ENCODE measurements at regions not wholly inside any gene's neighbourhood (a gene's known extent, or its start where the extent isn't known, plus 50 kb on each side); places are given as distances from the start of the nearest gene placed in this dataset.

GRCh38 chrX:40855411-40855810 lies 120.1 kb upstream of the MED14 start:
- DNase-seq (ENCODE audit: low read depth in 1 of 2, low spot score in 2 of 2) (no peak), FAIRE-seq (peak; percentile 19)
- no peaks in the 10 kb centered on the region for H3K79me1 ChIP-seq (ENCODE audit: low read depth, low read length)
- H2BK120ac ChIP-seq (replicated peaks; ENCODE audit: low read depth, low read length): peak overlapping the region; percentile 92
- H4K8ac ChIP-seq (ENCODE audit: extremely low read depth, insufficient read depth, low read length): no peak overlapping the region
- H2AK5ac ChIP-seq (ENCODE audit: low read depth, low read length): no peak overlapping the region
- no peaks in the 10 kb centered on the region for H3K36me3 ChIP-seq (ENCODE audit: control insufficient read depth in 2 of 4, insufficient read depth in 4 of 4, low read length in 3 of 4)
- no peak overlapping the region for H3K56ac ChIP-seq (replicated peaks; ENCODE audit: insufficient read length, low read depth, low read length)
- H3K4me3 ChIP-seq (ENCODE audit: extremely low read depth in 1 of 4, insufficient read depth in 2 of 4, low read depth in 3 of 4, low read length in 4 of 4): no peak overlapping the region
- H3K27me3 ChIP-seq (replicated peaks in 1 of 4; ENCODE audit: control insufficient read depth in 3 of 4, extremely low read depth in 1 of 4, insufficient read depth in 3 of 4, low read length in 3 of 4): no peaks in the 10 kb centered on the region
- H2AFZ ChIP-seq (ENCODE audit: low read length): no peak overlapping the region
- no peaks in the 10 kb centered on the region for H4K20me1 ChIP-seq (replicated peaks in 1 of 2; ENCODE audit: control insufficient read depth in 1 of 2, insufficient read depth in 2 of 2, low read length in 2 of 2)
- peaks cover 0 to 10% (median 4%) of the 10 kb centered on the region in 4 experiments; a peak in 3 of 7 replicates for H3K4me1 ChIP-seq (replicated peaks in 1 of 4; ENCODE audit: control insufficient read depth in 3 of 4, insufficient read depth in 4 of 4, low read length in 3 of 4)
- peak overlapping the region; percentile 79; the same call in 1 of the 2 replicates for H2BK5ac ChIP-seq (ENCODE audit: low read depth, low read length)
- H3K14ac ChIP-seq (ENCODE audit: insufficient read length): no peak overlapping the region
- H3K4me2 ChIP-seq (ENCODE audit: insufficient read depth in 1 of 2, low read depth in 2 of 2, low read length in 2 of 2): no peak overlapping the region
- no peak overlapping the region for H3K23ac ChIP-seq (ENCODE audit: insufficient read length)
- H4K91ac ChIP-seq (replicated peaks; ENCODE audit: insufficient read length, low read length): peak overlapping the region; percentile 79
- no peaks in the 10 kb centered on the region for H3K79me2 ChIP-seq (ENCODE audit: control insufficient read depth in 1 of 2, insufficient read depth in 2 of 2, low read length in 2 of 2)
- H2BK20ac ChIP-seq (ENCODE audit: low read length): peak overlapping the region; percentile 3; the same call in 1 of the 2 replicates
- no peak overlapping the region for H3K18ac ChIP-seq (ENCODE audit: extremely low read depth, low read length)
- H4K5ac ChIP-seq (ENCODE audit: insufficient read length, low read depth, low read length): peak overlapping the region; percentile 54
- POLR2A ChIA-PET (ENCODE audit: partially characterized antibody): no interaction called here
- CTCF ChIA-PET (ENCODE audit: partially characterized antibody): no interaction called here
- H3K27ac ChIP-seq (ENCODE audit: low read depth, low read length): no peak overlapping the region
- no peak overlapping the region for H3K9ac ChIP-seq (replicated peaks in 1 of 4; ENCODE audit: extremely low read depth in 1 of 4, low read depth in 3 of 4, low read length in 3 of 4)
- H3K9me3 ChIP-seq (ENCODE audit: insufficient read depth in 2 of 2, low read depth in 1 of 2, low read length in 1 of 2): peaks cover 0 to 5% of the 10 kb centered on the region in 2 experiments; a peak in 1 of 4 replicates
- peak overlapping the region; percentile 62; the same call in 1 of the 2 replicates for H2BK12ac ChIP-seq (ENCODE audit: low read depth, low read length)
- 0 out of 2 replicates have a peak, but pooled peaks cover 1% of the 10 kb centered on the region for H3K23me2 ChIP-seq (ENCODE audit: low read depth, low read length)
- no peak overlapping the region for H2BK15ac ChIP-seq (ENCODE audit: low read length)
- no peak overlapping the region for H3K4ac ChIP-seq (replicated peaks; ENCODE audit: insufficient read length, low read depth, low read length)
- TF ChIP-seq TEAD4 (IDR thresholded peaks at IDR 0.05; ENCODE audit: low read depth, low read length) (no peak), RNF2 (IDR thresholded peaks at IDR 0.05; ENCODE audit: borderline replicate concordance, low read depth, low read length, missing control alignments, poor library complexity, severe bottlenecking) (no peak), PHF8 (conservative IDR thresholded peaks at IDR 0.05; ENCODE audit: low read depth, low read length) (no peak), KDM5A (IDR thresholded peaks at IDR 0.05; ENCODE audit: low read length) (no peak), BCL11A (IDR thresholded peaks at IDR 0.05; ENCODE audit: low read depth in 2 of 2, low read length in 2 of 2) (no peak), TCF12 (IDR thresholded peaks at IDR 0.05; ENCODE audit: low read depth, low read length) (no peak), SP1 (IDR thresholded peaks at IDR 0.05; ENCODE audit: low read depth, low read length) (no peak), POLR2AphosphoS5 (IDR thresholded peaks at IDR 0.05; ENCODE audit: low read depth, low read length) (no peak), BACH1 (IDR thresholded peaks at IDR 0.05; ENCODE audit: low read length) (no peak), SUZ12 (IDR thresholded peaks at IDR 0.05; ENCODE audit: low read length) (no peak), SIX5 (IDR thresholded peaks at IDR 0.05; ENCODE audit: low read depth, low read length) (no peak), EZH2 (IDR thresholded peaks at IDR 0.05; ENCODE audit: low read depth, low read length, severe bottlenecking) (no peak), CEBPB (IDR thresholded peaks at IDR 0.05; ENCODE audit: low read depth, low read length) (no peak), CREB1 (IDR thresholded peaks at IDR 0.05) (no peak)
- TF ChIP-seq, protein P1, sequence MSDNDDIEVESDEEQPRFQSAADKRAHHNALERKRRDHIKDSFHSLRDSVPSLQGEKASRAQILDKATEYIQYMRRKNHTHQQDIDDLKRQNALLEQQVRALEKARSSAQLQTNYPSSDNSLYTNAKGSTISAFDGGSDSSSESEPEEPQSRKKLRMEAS (IDR thresholded peaks at IDR 0.05): no peak
- TF ChIP-seq, protein P2, sequence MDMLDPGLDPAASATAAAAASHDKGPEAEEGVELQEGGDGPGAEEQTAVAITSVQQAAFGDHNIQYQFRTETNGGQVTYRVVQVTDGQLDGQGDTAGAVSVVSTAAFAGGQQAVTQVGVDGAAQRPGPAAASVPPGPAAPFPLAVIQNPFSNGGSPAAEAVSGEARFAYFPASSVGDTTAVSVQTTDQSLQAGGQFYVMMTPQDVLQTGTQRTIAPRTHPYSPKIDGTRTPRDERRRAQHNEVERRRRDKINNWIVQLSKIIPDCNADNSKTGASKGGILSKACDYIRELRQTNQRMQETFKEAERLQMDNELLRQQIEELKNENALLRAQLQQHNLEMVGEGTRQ (IDR thresholded peaks at IDR 0.05; ENCODE audit: low read length): no peak

Data from H1 (cell line).